ENCODE measurements at regions not wholly inside any gene's neighbourhood (a gene's known extent, or its start where the extent isn't known, plus 50 kb on each side); places are given as distances from the start of the nearest gene placed in this dataset.

GRCh38 chr5:57863661-57864060 is 381.1 kb upstream of the ACTBL2 start:
- H4K91ac ChIP-seq (ENCODE audit: low read depth, low read length, poor library complexity), result no peak overlapping the region
- H3K27ac ChIP-seq (replicated peaks; ENCODE audit: low read length), result no peak overlapping the region
- H3K18ac ChIP-seq (ENCODE audit: low read length), result no peak overlapping the region
- H3K4me3 ChIP-seq (ENCODE audit: low read length in 2 of 2), result no peak overlapping the region
- H2BK15ac ChIP-seq (ENCODE audit: low read length), result no peak overlapping the region
- no peak overlapping the region for H2AK5ac ChIP-seq (ENCODE audit: low read depth, low read length)
- H3K27me3 ChIP-seq (ENCODE audit: control insufficient read depth in 3 of 3, insufficient read depth in 3 of 3, low read depth in 1 of 3, low read length in 3 of 3), result no peaks in the 10 kb centered on the region
- H3K9me3 ChIP-seq (replicated peaks in 1 of 2; ENCODE audit: control insufficient read depth in 2 of 2, insufficient read depth in 1 of 2, low read depth in 1 of 2, low read length in 2 of 2), result no peaks in the 10 kb centered on the region
- no peak overlapping the region for H3K4me2 ChIP-seq (ENCODE audit: insufficient read depth, low read length, poor library complexity, severe bottlenecking)
- H3K9ac ChIP-seq (ENCODE audit: low read depth, low read length, poor library complexity), result no peak overlapping the region
- H2BK5ac ChIP-seq (ENCODE audit: low read length), result no peak overlapping the region
- H3K4me1 ChIP-seq (ENCODE audit: control insufficient read depth in 2 of 2, insufficient read depth in 1 of 2, low read depth in 1 of 2, low read length in 2 of 2), result no peaks in the 10 kb centered on the region
- no peak overlapping the region for H3K23ac ChIP-seq (ENCODE audit: low read depth, low read length, poor library complexity)
- no peak overlapping the region for H2BK12ac ChIP-seq (ENCODE audit: low read length)
- no peaks in the 10 kb centered on the region for H3K36me3 ChIP-seq (replicated peaks in 1 of 2; ENCODE audit: control insufficient read depth in 2 of 2, insufficient read depth in 2 of 2, low read length in 2 of 2)
- H3K4ac ChIP-seq (ENCODE audit: low read length), result no peak overlapping the region
- no peak for DNase-seq (ENCODE audit: low spot score)
- H3K14ac ChIP-seq (ENCODE audit: low read length), result no peak overlapping the region
- H2BK120ac ChIP-seq (ENCODE audit: low read depth, low read length), result no peak overlapping the region
- WGBS, 2 donors (ENCODE audit: extremely low coverage in 2 of 2, insufficient read length in 2 of 2, insufficient replicate concordance in 1 of 2), result no CpG with 5 or more reads among the region's 2 CpGs
- no peak overlapping the region for H4K8ac ChIP-seq (ENCODE audit: low read depth, low read length)
- H3K79me1 ChIP-seq (ENCODE audit: low read depth, low read length), result no peaks in the 10 kb centered on the region
- no peak overlapping the region for H2AFZ ChIP-seq (ENCODE audit: low read length)

- no peaks in the 10 kb centered on the region for H3K4me1 ChIP-seq (ENCODE audit: control insufficient read depth in 2 of 2, insufficient read depth in 1 of 2, low read depth in 1 of 2, low read length in 2 of 2)
- DNase-seq (ENCODE audit: low spot score), result no peak
- H3K9me3 ChIP-seq (replicated peaks in 1 of 2; ENCODE audit: control insufficient read depth in 2 of 2, insufficient read depth in 1 of 2, low read depth in 1 of 2, low read length in 2 of 2), result no peaks in the 10 kb centered on the region
- no peak overlapping the region for H3K27ac ChIP-seq (replicated peaks; ENCODE audit: low read length)
- no peak overlapping the region for H4K91ac ChIP-seq (ENCODE audit: low read depth, low read length, poor library complexity)
- H2BK12ac ChIP-seq (ENCODE audit: low read length), result no peak overlapping the region
- H3K14ac ChIP-seq (ENCODE audit: low read length), result no peak overlapping the region
- no peak overlapping the region for H4K8ac ChIP-seq (ENCODE audit: low read depth, low read length)
- no peak overlapping the region for H2BK5ac ChIP-seq (ENCODE audit: low read length)
- no peak overlapping the region for H3K18ac ChIP-seq (ENCODE audit: low read length)
- H3K79me1 ChIP-seq (ENCODE audit: low read depth, low read length), result no peaks in the 10 kb centered on the region
- no peak overlapping the region for H3K23ac ChIP-seq (ENCODE audit: low read depth, low read length, poor library complexity)
- H3K4me3 ChIP-seq (ENCODE audit: low read length in 2 of 2), result no peak overlapping the region
- H3K9ac ChIP-seq (ENCODE audit: low read depth, low read length, poor library complexity), result no peak overlapping the region
- H2BK120ac ChIP-seq (ENCODE audit: low read depth, low read length), result no peak overlapping the region
- H3K4ac ChIP-seq (ENCODE audit: low read length), result no peak overlapping the region
- WGBS, 2 donors (ENCODE audit: extremely low coverage in 2 of 2, insufficient read length in 2 of 2, insufficient replicate concordance in 1 of 2), result no CpG with 5 or more reads among the region's 4 CpGs
- H3K36me3 ChIP-seq (replicated peaks in 1 of 2; ENCODE audit: control insufficient read depth in 2 of 2, insufficient read depth in 2 of 2, low read length in 2 of 2), result no peaks in the 10 kb centered on the region
- H3K4me2 ChIP-seq (ENCODE audit: insufficient read depth, low read length, poor library complexity, severe bottlenecking), result no peak overlapping the region
- no peak overlapping the region for H2AFZ ChIP-seq (ENCODE audit: low read length)
- no peak overlapping the region for H2AK5ac ChIP-seq (ENCODE audit: low read depth, low read length)
- no peaks in the 10 kb centered on the region for H3K27me3 ChIP-seq (ENCODE audit: control insufficient read depth in 3 of 3, insufficient read depth in 3 of 3, low read depth in 1 of 3, low read length in 3 of 3)
- H2BK15ac ChIP-seq (ENCODE audit: low read length), result no peak overlapping the region
Measured at GRCh38 chr5:57862942-57863341, 380.3 kb upstream of the ACTBL2 start.

GRCh38 chr5:57862471-57862911 is 379.9 kb upstream of the ACTBL2 start:
- no CpG with 5 or more reads among the region's 5 CpGs for WGBS, 2 donors (ENCODE audit: extremely low coverage in 2 of 2, insufficient read length in 2 of 2, insufficient replicate concordance in 1 of 2)

GRCh38 chr5:57859626-57860025 is 377.0 kb upstream of the ACTBL2 start:
- Histone ChIP-seq H2AK5ac (ENCODE audit: low read depth, low read length) (no peak overlapping the region), H2BK120ac (ENCODE audit: low read depth, low read length) (no peak overlapping the region), H3K27me3 (ENCODE audit: control insufficient read depth in 3 of 3, insufficient read depth in 3 of 3, low read depth in 1 of 3, low read length in 3 of 3) (no peaks in the 10 kb centered on the region), H3K18ac (ENCODE audit: low read length) (no peak overlapping the region), H3K14ac (ENCODE audit: low read length) (no peak overlapping the region), H3K9ac (ENCODE audit: low read depth, low read length, poor library complexity) (no peak overlapping the region), H2BK5ac (ENCODE audit: low read length) (no peak overlapping the region), H4K91ac (ENCODE audit: low read depth, low read length, poor library complexity) (no peak overlapping the region), H3K4me3 (ENCODE audit: low read length in 2 of 2) (no peak overlapping the region), H3K4ac (ENCODE audit: low read length) (no peak overlapping the region), H3K79me1 (ENCODE audit: low read depth, low read length) (no peaks in the 10 kb centered on the region), H3K23ac (ENCODE audit: low read depth, low read length, poor library complexity) (no peak overlapping the region), H3K27ac (replicated peaks; ENCODE audit: low read length) (no peak overlapping the region), H3K9me3 (replicated peaks in 1 of 2; ENCODE audit: control insufficient read depth in 2 of 2, insufficient read depth in 1 of 2, low read depth in 1 of 2, low read length in 2 of 2) (no peaks in the 10 kb centered on the region), H2BK12ac (ENCODE audit: low read length) (no peak overlapping the region), H3K4me1 (ENCODE audit: control insufficient read depth in 2 of 2, insufficient read depth in 1 of 2, low read depth in 1 of 2, low read length in 2 of 2) (peaks cover 0 to 2% of the 10 kb centered on the region in 2 donors), H2BK15ac (ENCODE audit: low read length) (no peak overlapping the region), H2AFZ (ENCODE audit: low read length) (no peak overlapping the region), H4K8ac (ENCODE audit: low read depth, low read length) (no peak overlapping the region), H3K4me2 (ENCODE audit: insufficient read depth, low read length, poor library complexity, severe bottlenecking) (no peak overlapping the region), H3K36me3 (replicated peaks in 1 of 2; ENCODE audit: control insufficient read depth in 2 of 2, insufficient read depth in 2 of 2, low read length in 2 of 2) (no peaks in the 10 kb centered on the region)
- DNase-seq (ENCODE audit: low spot score), result no peak
- WGBS, 2 donors (ENCODE audit: extremely low coverage in 2 of 2, insufficient read length in 2 of 2, insufficient replicate concordance in 1 of 2), result no CpG with 5 or more reads among the region's 3 CpGs

More at GRCh38 chr5:57862471-57862911, 379.9 kb upstream of the ACTBL2 start:
- no peak overlapping the region for H3K27ac ChIP-seq (replicated peaks; ENCODE audit: low read length)
- H2BK15ac ChIP-seq (ENCODE audit: low read length), result no peak overlapping the region
- no peak overlapping the region for H4K91ac ChIP-seq (ENCODE audit: low read depth, low read length, poor library complexity)
- H3K9ac ChIP-seq (ENCODE audit: low read depth, low read length, poor library complexity), result no peak overlapping the region
- no peak overlapping the region for H2BK5ac ChIP-seq (ENCODE audit: low read length)
- no peak overlapping the region for H3K23ac ChIP-seq (ENCODE audit: low read depth, low read length, poor library complexity)
- H3K4me3 ChIP-seq (ENCODE audit: low read length in 2 of 2), result no peak overlapping the region
- no peaks in the 10 kb centered on the region for H3K79me1 ChIP-seq (ENCODE audit: low read depth, low read length)
- no peak overlapping the region for H2BK12ac ChIP-seq (ENCODE audit: low read length)
- H3K4me1 ChIP-seq (ENCODE audit: control insufficient read depth in 2 of 2, insufficient read depth in 1 of 2, low read depth in 1 of 2, low read length in 2 of 2), result no peaks in the 10 kb centered on the region
- no peaks in the 10 kb centered on the region for H3K36me3 ChIP-seq (replicated peaks in 1 of 2; ENCODE audit: control insufficient read depth in 2 of 2, insufficient read depth in 2 of 2, low read length in 2 of 2)
- H4K8ac ChIP-seq (ENCODE audit: low read depth, low read length), result no peak overlapping the region
- H3K9me3 ChIP-seq (replicated peaks in 1 of 2; ENCODE audit: control insufficient read depth in 2 of 2, insufficient read depth in 1 of 2, low read depth in 1 of 2, low read length in 2 of 2), result no peaks in the 10 kb centered on the region
- no peak overlapping the region for H3K4me2 ChIP-seq (ENCODE audit: insufficient read depth, low read length, poor library complexity, severe bottlenecking)
- H3K4ac ChIP-seq (ENCODE audit: low read length), result no peak overlapping the region
- DNase-seq (ENCODE audit: low spot score), result no peak
- H2AFZ ChIP-seq (ENCODE audit: low read length), result no peak overlapping the region
- no peak overlapping the region for H3K18ac ChIP-seq (ENCODE audit: low read length)
- H2BK120ac ChIP-seq (ENCODE audit: low read depth, low read length), result no peak overlapping the region
- H3K27me3 ChIP-seq (ENCODE audit: control insufficient read depth in 3 of 3, insufficient read depth in 3 of 3, low read depth in 1 of 3, low read length in 3 of 3), result no peaks in the 10 kb centered on the region
- H2AK5ac ChIP-seq (ENCODE audit: low read depth, low read length), result no peak overlapping the region
- no peak overlapping the region for H3K14ac ChIP-seq (ENCODE audit: low read length)

All from neuronal stem cell (in vitro differentiated cells).